ENCODE measurements at regions not wholly inside any gene's neighbourhood (a gene's known extent, or its start where the extent isn't known, plus 50 kb on each side); places are given as distances from the start of the nearest gene placed in this dataset.

DNA sequence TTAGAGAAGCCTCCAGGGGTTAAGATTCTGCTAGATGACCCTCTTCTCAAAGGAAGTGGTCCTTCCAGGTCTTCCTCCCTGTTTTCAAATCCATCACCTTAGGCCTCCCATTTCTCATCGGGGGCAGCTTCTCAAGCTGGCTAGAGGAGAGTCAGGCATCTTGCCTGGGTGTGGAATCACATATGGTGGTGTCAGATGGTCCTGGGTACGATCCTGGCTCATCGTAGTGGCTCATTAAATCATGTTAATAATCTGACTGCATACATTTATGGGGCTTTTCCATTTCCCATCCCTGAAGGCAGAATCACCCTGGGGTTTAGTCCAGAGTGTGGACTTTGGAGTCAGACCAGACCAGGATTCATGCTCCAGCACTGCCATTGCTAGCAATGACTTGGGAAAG, 132.6 kb downstream of the RPS24 start:
- peaks cover 29% of the 10 kb centered on the region for H3K27me3 Mint-ChIP-seq
- no peaks in the 10 kb centered on the region for H3K4me1 Mint-ChIP-seq
- H3K36me3 Mint-ChIP-seq (ENCODE audit: insufficient read depth), result no peaks in the 10 kb centered on the region
- ATAC-seq (replicated peaks; ENCODE audit: extremely low read depth, poor library complexity, severe bottlenecking) (no peak), DNase-seq (ENCODE audit: low spot score in 2 of 2) (no peak)
- no peak overlapping the region for H3K4me3 Mint-ChIP-seq
- H3K27ac Mint-ChIP-seq (ENCODE audit: low read depth), result no peak overlapping the region
- peaks cover 5% of the 10 kb centered on the region for H3K9me3 Mint-ChIP-seq

GRCh38 chr10:78169214-78169613, 135.6 kb downstream of the RPS24 start:
- Mint-ChIP-seq H3K27me3 (peaks cover 27% of the 10 kb centered on the region), H3K4me1 (no peaks in the 10 kb centered on the region), H3K4me3 (no peak overlapping the region), H3K27ac (ENCODE audit: low read depth) (no peak overlapping the region), H3K9me3 (no peaks in the 10 kb centered on the region), H3K36me3 (ENCODE audit: insufficient read depth) (no peaks in the 10 kb centered on the region)
- DNase-seq (ENCODE audit: low spot score in 2 of 2) (no peak), ATAC-seq (replicated peaks; ENCODE audit: extremely low read depth, poor library complexity, severe bottlenecking) (no peak)

GRCh38 chr10:78170026-78170475, 136.4 kb downstream of the RPS24 start:
- H3K36me3 Mint-ChIP-seq (ENCODE audit: insufficient read depth), result no peaks in the 10 kb centered on the region
- peaks cover 22% of the 10 kb centered on the region for H3K27me3 Mint-ChIP-seq
- no peak overlapping the region for H3K4me3 Mint-ChIP-seq
- no peaks in the 10 kb centered on the region for H3K4me1 Mint-ChIP-seq
- ATAC-seq (replicated peaks; ENCODE audit: extremely low read depth, poor library complexity, severe bottlenecking) (no peak), DNase-seq (ENCODE audit: low spot score in 2 of 2) (no peak)
- no peaks in the 10 kb centered on the region for H3K9me3 Mint-ChIP-seq
- H3K27ac Mint-ChIP-seq (ENCODE audit: low read depth), result no peak overlapping the region

GRCh38 chr10:78171633-78172400, 138.2 kb downstream of the RPS24 start:
- H3K27ac Mint-ChIP-seq (ENCODE audit: low read depth), result no peak overlapping the region
- no peaks in the 10 kb centered on the region for H3K9me3 Mint-ChIP-seq
- no peaks in the 10 kb centered on the region for H3K4me1 Mint-ChIP-seq
- no peaks in the 10 kb centered on the region for H3K36me3 Mint-ChIP-seq (ENCODE audit: insufficient read depth)
- H3K4me3 Mint-ChIP-seq, result no peak overlapping the region
- H3K27me3 Mint-ChIP-seq, result peaks cover 22% of the 10 kb centered on the region
- no peak for ATAC-seq (replicated peaks; ENCODE audit: extremely low read depth, poor library complexity, severe bottlenecking)
- no peak for DNase-seq (ENCODE audit: low spot score in 2 of 2)

GRCh38 chr10:78173360-78174015, 139.8 kb downstream of the RPS24 start:
- no peak for ATAC-seq (replicated peaks; ENCODE audit: extremely low read depth, poor library complexity, severe bottlenecking)
- DNase-seq (ENCODE audit: low spot score in 2 of 2), result no peak
- H3K4me3 Mint-ChIP-seq, result no peak overlapping the region
- peaks cover 22% of the 10 kb centered on the region for H3K27me3 Mint-ChIP-seq
- H3K36me3 Mint-ChIP-seq (ENCODE audit: insufficient read depth), result no peaks in the 10 kb centered on the region
- no peak overlapping the region for H3K27ac Mint-ChIP-seq (ENCODE audit: low read depth)
- H3K9me3 Mint-ChIP-seq, result no peaks in the 10 kb centered on the region
- no peaks in the 10 kb centered on the region for H3K4me1 Mint-ChIP-seq

DNA sequence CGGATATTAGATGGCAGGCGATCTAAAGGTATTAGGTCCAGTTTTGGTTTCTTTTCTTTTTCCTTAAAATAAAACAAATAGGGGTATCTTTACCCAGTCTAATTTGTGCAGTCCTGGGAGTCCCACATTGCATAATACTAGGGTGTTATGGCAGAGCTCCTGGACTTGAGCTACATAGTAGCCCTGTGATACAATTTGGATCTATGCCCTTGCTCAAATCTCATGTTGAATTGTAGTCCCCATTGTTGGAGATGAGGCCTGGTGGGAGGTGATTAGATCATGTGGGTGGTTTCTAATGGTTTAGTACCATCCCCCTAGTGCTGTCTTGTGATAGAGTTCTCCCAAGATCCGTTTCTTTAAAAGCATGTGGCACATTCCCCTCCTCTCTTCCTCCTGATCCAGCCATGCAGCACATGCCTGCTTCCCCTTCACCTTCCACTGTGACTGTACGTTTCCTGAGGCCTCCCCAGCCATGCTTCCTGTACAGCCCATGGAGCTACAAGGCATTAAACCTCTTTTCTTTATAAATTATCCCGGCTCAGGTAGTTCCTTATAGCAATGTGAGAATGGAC, 141.9 kb downstream of the RPS24 start:
- no peaks in the 10 kb centered on the region for H3K4me1 Mint-ChIP-seq
- H3K4me3 Mint-ChIP-seq, result no peak overlapping the region
- ATAC-seq (replicated peaks; ENCODE audit: extremely low read depth, poor library complexity, severe bottlenecking), result no peak
- no peaks in the 10 kb centered on the region for H3K36me3 Mint-ChIP-seq (ENCODE audit: insufficient read depth)
- no peak for DNase-seq (ENCODE audit: low spot score in 2 of 2)
- peaks cover 20% of the 10 kb centered on the region for H3K27me3 Mint-ChIP-seq
- H3K9me3 Mint-ChIP-seq, result no peaks in the 10 kb centered on the region
- H3K27ac Mint-ChIP-seq (ENCODE audit: low read depth), result no peak overlapping the region

DNA sequence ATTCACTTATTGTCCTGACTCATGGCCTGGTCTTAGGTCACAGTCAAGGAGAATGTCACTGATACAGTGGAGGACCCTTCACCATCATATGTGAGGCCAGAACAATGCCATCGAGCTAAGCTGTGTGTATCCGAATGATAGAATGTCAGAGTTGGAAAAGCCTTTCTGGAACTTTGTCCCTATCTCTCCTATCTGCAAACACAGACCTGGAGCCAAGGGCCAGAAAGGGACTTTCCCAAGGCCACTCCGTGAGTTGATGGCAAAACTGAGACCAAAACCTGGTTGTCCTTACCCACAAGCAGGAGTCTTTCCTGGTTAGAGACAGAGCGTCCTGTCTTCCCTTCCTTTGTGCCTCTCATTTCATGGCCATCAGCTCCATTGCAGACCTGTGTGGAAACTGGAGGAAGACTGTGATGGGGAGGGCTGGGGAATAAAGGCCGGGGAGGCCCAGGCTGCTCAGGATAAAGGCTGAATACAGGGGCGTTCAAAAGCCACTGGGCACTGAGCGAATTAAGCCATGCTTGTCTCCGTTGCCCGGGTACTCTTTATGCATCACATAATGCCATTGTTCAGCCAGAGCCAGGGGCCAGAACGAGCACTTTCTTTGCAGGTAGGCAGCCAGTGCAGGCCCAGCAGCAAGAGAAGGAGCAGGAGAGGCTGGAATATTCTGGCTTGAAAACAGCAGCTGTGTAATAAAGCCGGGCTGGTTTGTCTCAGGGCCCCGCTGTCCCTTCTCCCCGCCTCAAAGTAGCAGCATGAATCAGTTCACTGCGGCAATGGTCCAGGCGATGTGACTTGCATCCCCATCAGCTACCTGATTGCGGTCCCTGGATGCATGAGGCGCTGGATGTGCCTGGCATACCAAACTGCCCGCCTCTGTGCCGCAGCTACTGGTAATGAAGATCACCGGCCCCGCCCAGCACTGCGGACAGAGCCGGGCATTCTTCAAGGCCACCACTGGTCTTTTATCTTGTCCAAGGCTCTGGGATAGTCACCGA, 143.0 kb downstream of the RPS24 start:
- H3K4me3 Mint-ChIP-seq, result no peak overlapping the region
- DNase-seq (ENCODE audit: low spot score in 2 of 2), result no peak
- no peaks in the 10 kb centered on the region for H3K36me3 Mint-ChIP-seq (ENCODE audit: insufficient read depth)
- no peak overlapping the region for H3K27ac Mint-ChIP-seq (ENCODE audit: low read depth)
- H3K4me1 Mint-ChIP-seq, result no peaks in the 10 kb centered on the region
- ATAC-seq (replicated peaks; ENCODE audit: extremely low read depth, poor library complexity, severe bottlenecking), result no peak
- H3K9me3 Mint-ChIP-seq, result no peaks in the 10 kb centered on the region
- H3K27me3 Mint-ChIP-seq, result peaks cover 31% of the 10 kb centered on the region

DNA sequence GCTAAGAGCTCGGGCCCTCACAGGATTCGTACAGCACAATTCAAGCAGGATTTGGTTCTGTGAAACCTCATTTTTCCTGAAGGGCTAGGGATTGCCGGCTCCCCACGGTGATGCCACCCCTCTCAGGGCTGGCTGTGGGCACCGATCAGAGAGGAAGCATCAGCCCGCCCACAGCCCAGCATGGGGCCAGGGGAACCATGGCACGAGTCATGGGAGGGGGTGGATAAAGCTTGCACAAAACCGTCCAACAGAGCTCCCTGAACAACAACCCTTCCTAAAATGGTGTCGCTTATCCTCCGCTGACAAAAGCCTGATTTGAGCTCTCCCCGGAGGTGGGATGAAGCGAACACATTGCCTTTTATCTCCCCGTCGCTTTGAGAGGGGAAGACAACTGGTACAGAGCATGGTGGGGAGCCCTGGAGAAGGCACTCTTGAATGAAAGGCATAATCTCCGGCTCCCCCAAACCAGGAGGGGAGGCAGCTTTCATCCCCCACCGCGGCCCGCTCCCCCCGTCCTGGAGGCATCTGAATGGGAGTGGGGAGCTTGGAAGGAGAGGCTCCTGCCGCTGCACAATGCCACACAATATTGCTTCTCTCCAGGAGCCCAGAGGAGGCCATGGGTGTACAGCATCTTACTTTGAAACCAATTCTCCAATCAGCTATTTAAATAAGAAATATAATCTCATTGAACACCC, 144.0 kb downstream of the RPS24 start:
- no peaks in the 10 kb centered on the region for H3K9me3 Mint-ChIP-seq
- no peak for DNase-seq (ENCODE audit: low spot score in 2 of 2)
- H3K4me3 Mint-ChIP-seq, result no peak overlapping the region
- H3K27ac Mint-ChIP-seq (ENCODE audit: low read depth), result no peak overlapping the region
- H3K36me3 Mint-ChIP-seq (ENCODE audit: insufficient read depth), result no peaks in the 10 kb centered on the region
- no peak for ATAC-seq (replicated peaks; ENCODE audit: extremely low read depth, poor library complexity, severe bottlenecking)
- H3K4me1 Mint-ChIP-seq, result no peaks in the 10 kb centered on the region
- peaks cover 35% of the 10 kb centered on the region for H3K27me3 Mint-ChIP-seq

DNA sequence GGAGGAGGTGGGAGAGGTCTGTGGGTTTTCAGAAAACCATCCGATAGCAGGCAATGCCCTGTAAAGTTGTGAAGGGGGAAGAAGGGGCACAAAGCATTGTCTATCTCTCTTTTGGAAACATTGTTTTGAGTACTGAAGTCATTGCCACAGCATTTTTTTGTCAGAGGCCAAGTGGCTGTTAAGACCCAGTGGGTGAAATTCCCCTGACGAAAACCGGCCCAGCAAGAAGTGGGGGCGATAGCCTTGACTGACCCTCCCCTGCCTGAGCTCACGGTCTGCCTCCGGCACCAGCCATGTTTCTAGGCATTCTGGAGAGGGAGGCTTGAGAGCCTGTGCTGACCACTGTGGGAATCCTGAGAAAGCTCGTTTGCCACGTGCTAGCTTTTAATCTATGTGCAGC, 144.7 kb downstream of the RPS24 start:
- Mint-ChIP-seq H3K4me3 (no peak overlapping the region), H3K27me3 (peaks cover 34% of the 10 kb centered on the region), H3K4me1 (no peaks in the 10 kb centered on the region), H3K9me3 (no peaks in the 10 kb centered on the region), H3K36me3 (ENCODE audit: insufficient read depth) (no peaks in the 10 kb centered on the region), H3K27ac (ENCODE audit: low read depth) (no peak overlapping the region)
- ATAC-seq (replicated peaks; ENCODE audit: extremely low read depth, poor library complexity, severe bottlenecking) (no peak), DNase-seq (ENCODE audit: low spot score in 2 of 2) (no peak)

- Mint-ChIP-seq H3K27me3 (peaks cover 28% of the 10 kb centered on the region), H3K36me3 (ENCODE audit: insufficient read depth) (no peaks in the 10 kb centered on the region), H3K27ac (ENCODE audit: low read depth) (no peak overlapping the region), H3K4me1 (no peaks in the 10 kb centered on the region), H3K9me3 (no peaks in the 10 kb centered on the region), H3K4me3 (no peak overlapping the region)
- ATAC-seq (replicated peaks; ENCODE audit: extremely low read depth, poor library complexity, severe bottlenecking) (no peak), DNase-seq (ENCODE audit: low spot score in 2 of 2) (no peak)
Measured at GRCh38 chr10:78178940-78179339, 145.3 kb downstream of the RPS24 start.

- ATAC-seq (replicated peaks; ENCODE audit: extremely low read depth, poor library complexity, severe bottlenecking) (no peak), DNase-seq (ENCODE audit: low spot score in 2 of 2) (no peak)
- H3K36me3 Mint-ChIP-seq (ENCODE audit: insufficient read depth), result no peaks in the 10 kb centered on the region
- peaks cover 26% of the 10 kb centered on the region for H3K27me3 Mint-ChIP-seq
- H3K27ac Mint-ChIP-seq (ENCODE audit: low read depth), result no peak overlapping the region
- H3K9me3 Mint-ChIP-seq, result no peaks in the 10 kb centered on the region
- no peaks in the 10 kb centered on the region for H3K4me1 Mint-ChIP-seq
- H3K4me3 Mint-ChIP-seq, result no peak overlapping the region
Measured at GRCh38 chr10:78179886-78180705, 146.4 kb downstream of the RPS24 start.

All from central memory CD8-positive, alpha-beta T cell (primary cell).